ENCODE measurements at regions not wholly inside any gene's neighbourhood (a gene's known extent, or its start where the extent isn't known, plus 50 kb on each side); places are given as distances from the start of the nearest gene placed in this dataset.

DNA sequence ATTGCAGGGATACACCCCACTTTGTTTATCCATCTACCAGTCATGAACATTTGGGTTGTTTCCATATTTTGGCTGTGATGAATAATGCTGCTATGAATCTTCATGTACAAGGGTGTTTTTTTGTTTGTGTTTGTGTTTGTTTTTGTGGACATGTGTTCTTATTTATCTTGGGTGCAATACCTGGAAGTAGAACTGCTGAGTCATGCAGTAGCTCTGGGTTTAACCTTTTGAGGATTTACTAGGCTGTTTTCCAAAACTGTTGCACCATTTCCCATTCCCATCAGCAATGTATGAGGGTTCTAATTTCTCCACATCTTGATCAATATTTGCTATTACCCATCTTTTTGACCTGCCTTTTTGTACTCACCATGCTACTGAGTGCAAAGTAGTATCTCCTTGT lies 140.0 kb upstream of the CYP1B1 start:
- TF ChIP-seq POLR2A (IDR thresholded peaks at IDR 0.05) (no peak), CTCF (IDR thresholded peaks at IDR 0.05) (no peak), EP300 (IDR thresholded peaks at IDR 0.05) (no peak), POLR2AphosphoS5 (IDR thresholded peaks at IDR 0.05) (no peak)
